ENCODE measurements at regions not wholly inside any gene's neighbourhood (a gene's known extent, or its start where the extent isn't known, plus 50 kb on each side); places are given as distances from the start of the nearest gene placed in this dataset.
"Not testable (repeated sequence)": the region's sequence is repeated elsewhere in the genome, so short reads cannot be mapped to it uniquely, and the experiment has no call there.

- no peak for DNase-seq
Observed at GRCh38 chr5:67802766-67803165, 412.8 kb upstream of the PIK3R1 start.

- no peak for DNase-seq
Observed at GRCh38 chr5:67799732-67800234, 415.8 kb upstream of the PIK3R1 start.

- DNase-seq: not testable (repeated sequence)
Observed at GRCh38 chr5:67798470-67798869, 417.1 kb upstream of the PIK3R1 start.

GRCh38 chr5:67795781-67796477 is 419.6 kb upstream of the PIK3R1 start:
- DNase-seq: no peak

GRCh38 chr5:67793966-67794365 is 421.6 kb upstream of the PIK3R1 start:
- DNase-seq: no peak

- no peak for DNase-seq
Observed at GRCh38 chr5:67793418-67793817, 422.1 kb upstream of the PIK3R1 start.

GRCh38 chr5:67792891-67793290 is 422.7 kb upstream of the PIK3R1 start:
- no peak for DNase-seq

GRCh38 chr5:67790390-67790789 is 425.2 kb upstream of the PIK3R1 start:
- DNase-seq: no peak

- DNase-seq: peak; percentile 16
Observed at GRCh38 chr5:67779893-67780623, 435.5 kb upstream of the PIK3R1 start.

GRCh38 chr5:67774786-67775185 is 440.8 kb upstream of the PIK3R1 start:
- no peak for DNase-seq

- DNase-seq: no peak
Observed at GRCh38 chr5:67774267-67774552, 441.3 kb upstream of the PIK3R1 start.

- DNase-seq: no peak
Observed at GRCh38 chr5:67773411-67774266, 441.9 kb upstream of the PIK3R1 start.

GRCh38 chr5:67771791-67772190 is 443.8 kb upstream of the PIK3R1 start:
- DNase-seq: no peak

- DNase-seq: no peak
Observed at GRCh38 chr5:67771221-67771620, 444.3 kb upstream of the PIK3R1 start.

- no peak for DNase-seq
Observed at GRCh38 chr5:67770431-67771025, 445.0 kb upstream of the PIK3R1 start.

GRCh38 chr5:67765697-67766096 is 449.9 kb upstream of the PIK3R1 start:
- no peak for DNase-seq

- not testable (repeated sequence) for DNase-seq
Observed at GRCh38 chr5:67757771-67758170, 457.8 kb upstream of the PIK3R1 start.

GRCh38 chr5:67752357-67752708 is 463.2 kb upstream of the PIK3R1 start:
- DNase-seq: no peak

GRCh38 chr5:67748165-67748690 is 467.3 kb upstream of the PIK3R1 start:
- no peak for DNase-seq

- no peak for DNase-seq
Observed at GRCh38 chr5:67747096-67747495, 468.5 kb upstream of the PIK3R1 start.

GRCh38 chr5:67746608-67747007 is 468.9 kb upstream of the PIK3R1 start:
- DNase-seq: not testable (repeated sequence)

GRCh38 chr5:67746103-67746502 is 469.5 kb upstream of the PIK3R1 start:
- no peak for DNase-seq

- DNase-seq: no peak
Observed at GRCh38 chr5:67732921-67733320, 482.6 kb upstream of the PIK3R1 start.
